Neural cell (in vitro differentiated cells): ENCODE measurements at regions not wholly inside any gene's neighbourhood (a gene's known extent, or its start where the extent isn't known, plus 50 kb on each side); places are given as distances from the start of the nearest gene placed in this dataset.

ENCODE experiments used
- H2AFZ ChIP-seq: fragments of 200-600, 300-800 bp; sonication (generic), shearing (Covaris generic); 2 replicates; pipeline ENCODE4 v1.6.0; 2014; ENCODE audit warnings: low read depth, mild to moderate bottlenecking, antibody characterized with exemption, low read length, moderate library complexity
- H3F3A ChIP-seq: fragments of 200-600 bp; shearing (Covaris generic); 2 replicates; pipeline ENCODE4 v1.6.1; 2016; ENCODE audit warnings: mild to moderate bottlenecking, moderate library complexity, mixed read lengths, antibody characterized with exemption, low read length; ENCODE audit not compliant: insufficient read depth, poor library complexity, severe bottlenecking
- H3K27ac ChIP-seq: fragments of 200-600, 300-800 bp; sonication (generic), shearing (Covaris generic); 2 replicates; pipeline ENCODE4 v1.5.1; 2014; ENCODE audit warnings: mild to moderate bottlenecking, low read length, moderate library complexity
- H3K27me3 ChIP-seq: fragments of 300-800, 200-600 bp; sonication (generic), shearing (Covaris generic); 2 replicates; pipeline ENCODE4 v1.6.0; 2014; ENCODE audit warnings: mild to moderate bottlenecking, low read depth, low read length, moderate library complexity; ENCODE audit not compliant: insufficient read depth
- H3K36me3 ChIP-seq: fragments of 300-800, 200-600 bp; sonication (generic), shearing (Covaris generic); 2 replicates; pipeline ENCODE4 v1.5.1; 2014; ENCODE audit warnings: mild to moderate bottlenecking, antibody characterized with exemption, low read length, moderate library complexity; ENCODE audit not compliant: insufficient read depth
- H3K4me2 ChIP-seq: fragments of 300-800, 200-600 bp; sonication (generic), shearing (Covaris generic); 2 replicates; pipeline ENCODE4 v1.6.0; 2014; ENCODE audit warnings: mild to moderate bottlenecking, low read length
- H3K4me3 ChIP-seq: fragments of 300-800, 200-600 bp; sonication (generic), shearing (Covaris generic); 2 replicates; pipeline ENCODE4 v1.5.1; 2014; ENCODE audit warnings: mild to moderate bottlenecking, low read length, moderate library complexity
- H3K79me2 ChIP-seq: fragments of 200-600 bp; shearing (Covaris generic); replicated peaks from 2 replicates; pipeline ENCODE4 v1.6.0; 2014; ENCODE audit warnings: mild to moderate bottlenecking, low read length, moderate library complexity; ENCODE audit not compliant: insufficient read depth
- H3K9ac ChIP-seq: fragments of 300-800, 200-600 bp; sonication (generic), shearing (Covaris generic); 2 replicates; pipeline ENCODE4 v1.6.1; 2016; ENCODE audit warnings: mild to moderate bottlenecking, low read length, mixed read lengths
- H3K9me2 ChIP-seq: fragments of 200-600 bp; shearing (Covaris generic); 2 replicates; pipeline ENCODE4 v1.6.1; 2016; ENCODE audit warnings: mild to moderate bottlenecking, low read length, mixed read lengths; ENCODE audit not compliant: insufficient read depth
- H3K9me3 ChIP-seq: fragments of 200-600, 300-800 bp; sonication (generic), shearing (Covaris generic); 2 replicates; pipeline ENCODE4 v1.6.1; 2016; ENCODE audit warnings: mild to moderate bottlenecking, mixed run types, low read length, moderate library complexity, mixed read lengths
- H4K20me1 ChIP-seq: fragments of 200-600 bp; shearing (Covaris generic); 2 replicates; pipeline ENCODE4 v1.6.1; 2016; ENCODE audit warnings: mild to moderate bottlenecking, mixed run types; ENCODE audit not compliant: insufficient read depth
- CTCF ChIP-seq: fragments of 450-650 bp; IDR thresholded peaks from 2 replicates; pipeline ENCODE4 v1.5.1; 2014; ENCODE audit warnings: antibody characterized with exemption, mild to moderate bottlenecking, moderate library complexity; ENCODE audit not compliant: poor library complexity, severe bottlenecking
- EP300 ChIP-seq: fragments of 450-650 bp; conservative IDR thresholded peaks from 2 replicates; pipeline ENCODE4 v1.6.1; 2014; ENCODE audit warnings: antibody characterized with exemption, mild to moderate bottlenecking, moderate library complexity; ENCODE audit not compliant: poor library complexity, severe bottlenecking
- EZH2 ChIP-seq: fragments of 200-600, 300-800 bp; shearing (Covaris generic), sonication (generic); IDR thresholded peaks from 2 replicates; pipeline ENCODE4 v1.6.1; 2014; ENCODE audit warnings: antibody characterized with exemption, low read length, borderline replicate concordance, mild to moderate bottlenecking; ENCODE audit not compliant: insufficient read depth, poor library complexity, severe bottlenecking
- MXI1 ChIP-seq: fragments of 450-650 bp; conservative IDR thresholded peaks from 2 replicates; pipeline ENCODE4 v1.6.1; 2014; ENCODE audit warnings: antibody characterized with exemption, mild to moderate bottlenecking; ENCODE audit not compliant: poor library complexity, severe bottlenecking
- POLR2AphosphoS5 ChIP-seq: IDR thresholded peaks from 2 replicates; pipeline ENCODE4 v1.6.1; 2012
- RAD21 ChIP-seq: fragments of 450-650 bp; conservative IDR thresholded peaks from 2 replicates; pipeline ENCODE4 v1.6.1; 2014; ENCODE audit warnings: antibody characterized with exemption, mild to moderate bottlenecking, moderate library complexity
- REST ChIP-seq: IDR thresholded peaks from 2 replicates; pipeline ENCODE4 v1.6.1; 2012; ENCODE audit warnings: borderline replicate concordance
- SMC3 ChIP-seq: fragments of 450-650 bp; conservative IDR thresholded peaks from 2 replicates; pipeline ENCODE4 v1.6.1; 2014; ENCODE audit warnings: antibody characterized with exemption, mild to moderate bottlenecking, moderate library complexity; ENCODE audit not compliant: poor library complexity
- TAF1 ChIP-seq: IDR thresholded peaks from 2 replicates; pipeline ENCODE4 v1.6.1; 2012; ENCODE audit warnings: low read depth

GRCh38 chr16:17541324-17541723 is 70.6 kb upstream of the XYLT1 start:
- no peaks in the 10 kb centered on the region for H3K79me2 ChIP-seq
- no peaks in the 10 kb centered on the region for H3K9me2 ChIP-seq
- no peak overlapping the region for H3K4me3 ChIP-seq
- H3K27me3 ChIP-seq, result no peaks in the 10 kb centered on the region
- H3K9me3 ChIP-seq, result no peaks in the 10 kb centered on the region
- TF ChIP-seq TAF1 (no peak), CTCF (no peak), EZH2 (no peak), MXI1 (no peak), EP300 (no peak), RAD21 (no peak), SMC3 (no peak), POLR2AphosphoS5 (no peak), REST (no peak)
- H3K9ac ChIP-seq, result no peak overlapping the region
- no peaks in the 10 kb centered on the region for H3K36me3 ChIP-seq
- H3K4me2 ChIP-seq, result no peak overlapping the region
- no peak overlapping the region for H3K27ac ChIP-seq
- no peak overlapping the region for H2AFZ ChIP-seq
- H4K20me1 ChIP-seq, result no peaks in the 10 kb centered on the region
- H3F3A ChIP-seq, result no peaks in the 10 kb centered on the region

GRCh38 chr16:17538927-17539326 is 68.2 kb upstream of the XYLT1 start:
- H2AFZ ChIP-seq, result no peak overlapping the region
- H3K9me2 ChIP-seq, result no peaks in the 10 kb centered on the region
- no peak overlapping the region for H3K9ac ChIP-seq
- no peak overlapping the region for H3K27ac ChIP-seq
- TF ChIP-seq SMC3 (no peak), CTCF (no peak), EZH2 (no peak), POLR2AphosphoS5 (no peak), RAD21 (no peak), EP300 (no peak), REST (no peak), MXI1 (no peak), TAF1 (no peak)
- no peaks in the 10 kb centered on the region for H3K9me3 ChIP-seq
- no peak overlapping the region for H3K4me2 ChIP-seq
- H3F3A ChIP-seq, result no peaks in the 10 kb centered on the region
- H3K79me2 ChIP-seq, result no peaks in the 10 kb centered on the region
- no peak overlapping the region for H3K4me3 ChIP-seq
- H4K20me1 ChIP-seq, result no peaks in the 10 kb centered on the region
- no peaks in the 10 kb centered on the region for H3K27me3 ChIP-seq
- no peaks in the 10 kb centered on the region for H3K36me3 ChIP-seq
